ENCODE measurements at regions not wholly inside any gene's neighbourhood (a gene's known extent, or its start where the extent isn't known, plus 50 kb on each side); places are given as distances from the start of the nearest gene placed in this dataset.

- no peak for TF ChIP-seq EZH2 (IDR thresholded peaks at IDR 0.05; ENCODE audit: borderline replicate concordance)
- TF ChIP-seq CTCF (IDR thresholded peaks at IDR 0.05; ENCODE audit: poor library complexity), result no peak
Observed at GRCh38 chr1:34363915-34364314, 187.2 kb downstream of the C1orf94 start.

Data from hepatocyte (in vitro differentiated cells).